ENCODE measurements at regions not wholly inside any gene's neighbourhood (a gene's known extent, or its start where the extent isn't known, plus 50 kb on each side); places are given as distances from the start of the nearest gene placed in this dataset.

DNA sequence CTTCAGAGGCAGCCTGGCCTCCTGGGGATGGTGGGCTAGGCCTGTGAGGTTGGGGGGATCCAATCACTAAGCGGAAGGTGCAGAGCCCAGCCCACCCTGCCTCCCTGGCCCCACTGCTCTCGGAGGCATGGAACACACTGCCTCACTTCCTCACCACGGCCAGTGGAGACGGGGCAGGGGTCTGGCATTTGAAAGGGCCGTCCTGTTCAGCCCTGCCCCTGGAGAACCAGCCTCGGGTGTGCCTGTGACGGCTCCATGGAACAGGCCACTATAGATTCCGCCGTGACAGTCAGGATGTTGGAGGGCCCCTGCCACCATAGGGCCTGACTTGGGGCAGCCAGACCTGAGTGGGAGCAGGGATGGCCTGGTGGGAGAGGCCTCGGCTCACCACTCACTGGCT, 110.2 kb downstream of the DACT2 start:
- no peak for DNase-seq (ENCODE audit: low read depth, low spot score)
- Histone ChIP-seq H3K9me3 (ENCODE audit: control insufficient read depth, low read depth, low read length) (no peaks in the 10 kb centered on the region), H3K27ac (ENCODE audit: control insufficient read depth, insufficient read depth, low read length) (no peak overlapping the region), H3K9me1 (ENCODE audit: control insufficient read depth, extremely low read depth, insufficient read depth, low read length) (no peaks in the 10 kb centered on the region), H2AFZ (ENCODE audit: control insufficient read depth, low read length) (no peak overlapping the region), H3K27me3 (ENCODE audit: control insufficient read depth, extremely low read depth, insufficient read depth, low read length) (peaks cover 3% of the 10 kb centered on the region), H4K20me1 (ENCODE audit: control insufficient read depth, extremely low read depth, insufficient read depth, low read length) (no peaks in the 10 kb centered on the region), H3K36me3 (ENCODE audit: control insufficient read depth in 2 of 2, extremely low read depth in 1 of 2, insufficient read depth in 2 of 2, low read length in 2 of 2) (no peaks in the 10 kb centered on the region), H3K4me3 (ENCODE audit: control insufficient read depth in 2 of 3, extremely low read depth in 1 of 3, insufficient read depth in 2 of 3, low read depth in 1 of 3, low read length in 3 of 3) (no peak overlapping the region), H3K4me2 (ENCODE audit: control insufficient read depth, extremely low read depth, insufficient read depth, low read depth, low read length) (no peak overlapping the region), H3K9ac (ENCODE audit: control insufficient read depth, extremely low read depth, insufficient read depth, low read length) (no peak overlapping the region), H3K4me1 (ENCODE audit: control insufficient read depth, extremely low read depth, insufficient read depth, low read length) (no peaks in the 10 kb centered on the region), H3K79me2 (ENCODE audit: control insufficient read depth, insufficient read depth, low read length) (no peaks in the 10 kb centered on the region)
- no peak for TF ChIP-seq EZH2 (IDR thresholded peaks at IDR 0.05; ENCODE audit: low read length)
- TF ChIP-seq, protein P1, sequence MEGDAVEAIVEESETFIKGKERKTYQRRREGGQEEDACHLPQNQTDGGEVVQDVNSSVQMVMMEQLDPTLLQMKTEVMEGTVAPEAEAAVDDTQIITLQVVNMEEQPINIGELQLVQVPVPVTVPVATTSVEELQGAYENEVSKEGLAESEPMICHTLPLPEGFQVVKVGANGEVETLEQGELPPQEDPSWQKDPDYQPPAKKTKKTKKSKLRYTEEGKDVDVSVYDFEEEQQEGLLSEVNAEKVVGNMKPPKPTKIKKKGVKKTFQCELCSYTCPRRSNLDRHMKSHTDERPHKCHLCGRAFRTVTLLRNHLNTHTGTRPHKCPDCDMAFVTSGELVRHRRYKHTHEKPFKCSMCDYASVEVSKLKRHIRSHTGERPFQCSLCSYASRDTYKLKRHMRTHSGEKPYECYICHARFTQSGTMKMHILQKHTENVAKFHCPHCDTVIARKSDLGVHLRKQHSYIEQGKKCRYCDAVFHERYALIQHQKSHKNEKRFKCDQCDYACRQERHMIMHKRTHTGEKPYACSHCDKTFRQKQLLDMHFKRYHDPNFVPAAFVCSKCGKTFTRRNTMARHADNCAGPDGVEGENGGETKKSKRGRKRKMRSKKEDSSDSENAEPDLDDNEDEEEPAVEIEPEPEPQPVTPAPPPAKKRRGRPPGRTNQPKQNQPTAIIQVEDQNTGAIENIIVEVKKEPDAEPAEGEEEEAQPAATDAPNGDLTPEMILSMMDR (optimal IDR thresholded peaks at IDR 0.05 in 1 of 3, IDR thresholded peaks at IDR 0.05 in 1 of 3, conservative IDR thresholded peaks at IDR 0.05 in 1 of 3; ENCODE audit: extremely low read depth in 1 of 3, insufficient read depth in 2 of 3, low read length in 3 of 3), result no peak
- dilution Hi-C loops (cut with MboI; ENCODE audit: extremely low pct_ligation_motif_present, low sequenced_read_pairs), result no loop called here
- no peak for FAIRE-seq

DNA sequence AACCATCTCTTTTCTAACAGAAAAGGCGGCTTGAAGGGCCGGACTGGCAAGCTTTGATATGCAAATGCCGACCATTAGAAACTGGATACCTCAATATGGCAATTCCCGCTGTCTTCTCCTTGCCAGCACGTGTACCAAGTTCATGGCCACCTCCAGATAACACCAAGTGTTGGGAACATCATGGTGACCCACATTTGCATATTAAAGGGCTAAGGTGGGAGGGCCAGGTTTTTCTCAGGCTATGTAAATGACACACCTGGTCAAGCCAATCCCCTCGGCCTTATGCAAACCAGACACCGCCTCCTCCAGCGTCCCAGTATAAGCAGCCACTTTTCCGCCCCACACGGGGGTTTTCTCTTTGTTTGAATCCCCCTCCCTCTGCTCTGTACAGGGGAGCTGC, 110.7 kb downstream of the DACT2 start:
- FAIRE-seq (no peak), DNase-seq (ENCODE audit: low read depth, low spot score) (no peak)
- Histone ChIP-seq H3K9me1 (ENCODE audit: control insufficient read depth, extremely low read depth, insufficient read depth, low read length) (no peaks in the 10 kb centered on the region), H3K4me1 (ENCODE audit: control insufficient read depth, extremely low read depth, insufficient read depth, low read length) (no peaks in the 10 kb centered on the region), H2AFZ (ENCODE audit: control insufficient read depth, low read length) (no peak overlapping the region), H3K4me3 (ENCODE audit: control insufficient read depth in 2 of 3, extremely low read depth in 1 of 3, insufficient read depth in 2 of 3, low read depth in 1 of 3, low read length in 3 of 3) (no peak overlapping the region), H3K9ac (ENCODE audit: control insufficient read depth, extremely low read depth, insufficient read depth, low read length) (no peak overlapping the region), H3K79me2 (ENCODE audit: control insufficient read depth, insufficient read depth, low read length) (no peaks in the 10 kb centered on the region), H3K9me3 (ENCODE audit: control insufficient read depth, low read depth, low read length) (no peaks in the 10 kb centered on the region), H3K36me3 (ENCODE audit: control insufficient read depth in 2 of 2, extremely low read depth in 1 of 2, insufficient read depth in 2 of 2, low read length in 2 of 2) (no peaks in the 10 kb centered on the region), H3K27ac (ENCODE audit: control insufficient read depth, insufficient read depth, low read length) (no peak overlapping the region), H3K4me2 (ENCODE audit: control insufficient read depth, extremely low read depth, insufficient read depth, low read depth, low read length) (no peak overlapping the region), H4K20me1 (ENCODE audit: control insufficient read depth, extremely low read depth, insufficient read depth, low read length) (no peaks in the 10 kb centered on the region), H3K27me3 (ENCODE audit: control insufficient read depth, extremely low read depth, insufficient read depth, low read length) (peaks cover 3% of the 10 kb centered on the region)
- TF ChIP-seq EZH2 (IDR thresholded peaks at IDR 0.05; ENCODE audit: low read length), result no peak
- TF ChIP-seq, protein P1 (optimal IDR thresholded peaks at IDR 0.05 in 1 of 3, IDR thresholded peaks at IDR 0.05 in 1 of 3, conservative IDR thresholded peaks at IDR 0.05 in 1 of 3; ENCODE audit: extremely low read depth in 1 of 3, insufficient read depth in 2 of 3, low read length in 3 of 3), result no peak
- dilution Hi-C loops (cut with MboI; ENCODE audit: extremely low pct_ligation_motif_present, low sequenced_read_pairs), result no loop called here
